ENCODE measurements at regions not wholly inside any gene's neighbourhood (a gene's known extent, or its start where the extent isn't known, plus 50 kb on each side); places are given as distances from the start of the nearest gene placed in this dataset.
A peak's percentile ranks its signal among the peaks of the same experiment; 100 is the strongest.

- no peak for TF ChIP-seq CTCF (conservative IDR thresholded peaks at IDR 0.05; ENCODE audit: low read depth, low read length)
- peak; percentile 40 for DNase-seq (ENCODE audit: low read depth)
Measured at GRCh38 chr3:76824658-76825240, 215.2 kb upstream of the ROBO2 start.

GRCh38 chr3:76826861-76827260 lies 213.0 kb upstream of the ROBO2 start:
- no peak for DNase-seq (ENCODE audit: low read depth)
- no peak for TF ChIP-seq CTCF (conservative IDR thresholded peaks at IDR 0.05; ENCODE audit: low read depth, low read length)
- no peak overlapping the region for H3K4me3 ChIP-seq (ENCODE audit: low read depth, low read length)

More at GRCh38 chr3:76824658-76825240, 215.2 kb upstream of the ROBO2 start:
- no peak overlapping the region for H3K4me3 ChIP-seq (ENCODE audit: low read depth, low read length)

GRCh38 chr3:76827701-76828226 lies 212.1 kb upstream of the ROBO2 start:
- TF ChIP-seq CTCF (conservative IDR thresholded peaks at IDR 0.05; ENCODE audit: low read depth, low read length) = no peak
- H3K4me3 ChIP-seq (ENCODE audit: low read depth, low read length) = no peak overlapping the region
- no peak for DNase-seq (ENCODE audit: low read depth)

GRCh38 chr3:76834657-76835056 lies 205.2 kb upstream of the ROBO2 start:
- no peak for TF ChIP-seq CTCF (conservative IDR thresholded peaks at IDR 0.05; ENCODE audit: low read depth, low read length)
- H3K4me3 ChIP-seq (ENCODE audit: low read depth, low read length) = no peak overlapping the region
- no peak for DNase-seq (ENCODE audit: low read depth)

GRCh38 chr3:76841747-76842146 lies 198.2 kb upstream of the ROBO2 start:
- TF ChIP-seq CTCF (conservative IDR thresholded peaks at IDR 0.05; ENCODE audit: low read depth, low read length) = no peak
- no peak for DNase-seq (ENCODE audit: low read depth)
- no peak overlapping the region for H3K4me3 ChIP-seq (ENCODE audit: low read depth, low read length)

- no peak for TF ChIP-seq CTCF (conservative IDR thresholded peaks at IDR 0.05; ENCODE audit: low read depth, low read length)
- no peak for DNase-seq (ENCODE audit: low read depth)
Measured at GRCh38 chr3:76842216-76842615, 197.7 kb upstream of the ROBO2 start.

GRCh38 chr3:76855451-76855850 lies 184.4 kb upstream of the ROBO2 start:
- TF ChIP-seq CTCF (conservative IDR thresholded peaks at IDR 0.05; ENCODE audit: low read depth, low read length) = no peak
- no peak for DNase-seq (ENCODE audit: low read depth)
- no peak overlapping the region for H3K4me3 ChIP-seq (ENCODE audit: low read depth, low read length)

More at GRCh38 chr3:76842216-76842615, 197.7 kb upstream of the ROBO2 start:
- no peak overlapping the region for H3K4me3 ChIP-seq (ENCODE audit: low read depth, low read length)
